PC-3 (cell line): ENCODE measurements at regions not wholly inside any gene's neighbourhood (a gene's known extent, or its start where the extent isn't known, plus 50 kb on each side); places are given as distances from the start of the nearest gene placed in this dataset.
A peak's percentile ranks its signal among the peaks of the same experiment; 100 is the strongest.

Experiments
- ATAC-seq: fragments of 200-7000 bp; cut with Tn5 transposase; 2 replicates; pipeline ENCODE4 v1.9.1; 2020; ENCODE audit warnings: mild to moderate bottlenecking, moderate library complexity
- BruUV-seq: library from RNA; stranded (reverse); fragments of 400-500 nt; replicated peaks from 2 replicates; lab custom pipeline; 2021; lab: Mats Ljungman, UMichigan
- CTCF ChIA-PET: fragments of 300-600 bp; sonication (Branson Sonifier 250); formaldehyde crosslinking; loops from one replicate; lab custom pipeline; 2022; ENCODE audit warnings: antibody characterized with exemption; lab: Charles Lee
- POLR2A ChIA-PET: fragments of 300-600 bp; sonication (Branson Sonifier 250); formaldehyde crosslinking; loops from one replicate; lab custom pipeline; 2022; ENCODE audit warnings: antibody characterized with exemption; ENCODE audit not compliant: unreplicated experiment; lab: Charles Lee
- DNase-seq: peaks from one replicate; pipeline ENCODE4 v3.0.0-alpha.2; 2015
- H2AFZ ChIP-seq: fragments of 300-600 bp; sonication (generic); 2 replicates; pipeline ENCODE4 v1.6.0; 2016; ENCODE audit warnings: antibody characterized with exemption, low read length
- H3F3A ChIP-seq: fragments of 300-600 bp; sonication (generic); one replicate; pipeline ENCODE4 v1.6.0; 2017; ENCODE audit warnings: antibody characterized with exemption, low read length, control low read depth, mild to moderate bottlenecking; ENCODE audit not compliant: unreplicated experiment
- H3K27ac ChIP-seq: fragments of 300-600 bp; sonication (generic); 2 replicates; pipeline ENCODE4 v1.5.1; 2016; ENCODE audit warnings: mild to moderate bottlenecking, low read length
- H3K27me3 ChIP-seq: fragments of 300-600 bp; sonication (generic); 2 replicates; pipeline ENCODE4 v1.6.1; 2016; ENCODE audit warnings: low read length, mixed read lengths
- H3K36me3 ChIP-seq: fragments of 300-600 bp; sonication (generic); 2 replicates; pipeline ENCODE4 v1.6.1; 2016; ENCODE audit warnings: low read depth, mixed run types, low read length, mixed read lengths
- H3K4me1 ChIP-seq: fragments of 300-600 bp; sonication (generic); 2 replicates; pipeline ENCODE4 v1.5.1; 2016; ENCODE audit warnings: low read length; ENCODE audit not compliant: insufficient read depth
- H3K4me2 ChIP-seq: fragments of 300-600 bp; sonication (generic); 2 replicates; pipeline ENCODE4 v1.6.0; 2016; ENCODE audit warnings: low read length
- H3K4me3 ChIP-seq: fragments of 300-600 bp; sonication (generic); 2 replicates; pipeline ENCODE4 v1.5.1; 2016; ENCODE audit warnings: mild to moderate bottlenecking, low read length, mixed read lengths
- H3K79me2 ChIP-seq: fragments of 300-600 bp; sonication (generic); 2 replicates; pipeline ENCODE4 v1.6.1; 2017; ENCODE audit warnings: low read length, mixed read lengths
- H3K9ac ChIP-seq: fragments of 300-600 bp; sonication (generic); 2 replicates; pipeline ENCODE4 v1.6.0; 2016; ENCODE audit warnings: mild to moderate bottlenecking, low read length
- H3K9me2 ChIP-seq: fragments of 300-600 bp; sonication (generic); replicated peaks from 2 replicates; pipeline ENCODE4 v1.6.1; 2016; ENCODE audit warnings: mixed run types, low read length, mixed read lengths
- H3K9me3 ChIP-seq: fragments of 300-600 bp; sonication (generic); 2 replicates; pipeline ENCODE4 v1.6.1; 2016; ENCODE audit warnings: low read length, mixed read lengths
- H4K20me1 ChIP-seq: fragments of 300-600 bp; sonication (generic); 2 replicates; pipeline ENCODE4 v1.6.1; 2016; ENCODE audit warnings: low read length, mixed read lengths
- EZH2 ChIP-seq: fragments of 300-600 bp; sonication (generic); IDR thresholded peaks from one replicate; pipeline ENCODE4 v1.6.1; 2017; ENCODE audit warnings: antibody characterized with exemption, mild to moderate bottlenecking, low read length; ENCODE audit not compliant: unreplicated experiment
- EZH2phosphoT487 ChIP-seq: fragments of 300-600 bp; sonication (generic); IDR thresholded peaks from 2 replicates; pipeline ENCODE4 v1.6.1; 2018; ENCODE audit warnings: mild to moderate bottlenecking, antibody characterized with exemption, low read length, borderline replicate concordance
- intact Hi-C: fragments of 100-400 bp; cut with micrococcal nuclease; formaldehyde crosslinking; loops from 2 replicates; pipeline ENCODE4 v1.9.0; 2023
- TF ChIP-seq, protein P1 (sequence below): fragments of 300-600 bp; sonication (generic); conservative IDR thresholded peaks from 2 replicates; pipeline ENCODE4 v1.5.1; 2017; ENCODE audit warnings: antibody characterized with exemption, low read depth, mild to moderate bottlenecking, low read length

DNA sequence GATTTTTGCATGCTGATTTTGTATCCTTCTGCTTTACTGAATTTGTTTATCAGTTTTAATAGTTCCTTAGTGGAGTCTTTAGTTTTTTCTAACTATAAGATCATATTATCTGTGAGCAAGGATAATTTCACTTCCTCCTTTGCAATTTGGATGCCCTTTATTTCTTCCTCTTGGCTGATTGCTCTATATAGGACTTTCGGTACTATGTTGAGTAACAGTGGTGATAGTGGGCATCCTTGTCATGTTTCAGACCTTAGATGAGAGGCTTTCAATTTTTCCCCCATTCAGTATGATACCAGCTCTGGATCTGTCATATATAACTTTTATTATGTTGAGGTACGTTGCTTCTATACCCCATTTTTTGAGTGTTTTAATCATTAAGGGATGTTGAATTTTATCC is 224.5 kb upstream of the CNTNAP4 start:
- no peaks in the 10 kb centered on the region for H3K4me1 ChIP-seq
- intact Hi-C loops: no loop called here
- H3K27ac ChIP-seq: no peak overlapping the region
- no peak overlapping the region for H3K9ac ChIP-seq
- no peaks in the 10 kb centered on the region for H3K79me2 ChIP-seq
- no peak overlapping the region for H3K4me3 ChIP-seq
- DNase-seq (no peak), ATAC-seq (no peak)
- H3F3A ChIP-seq: no peaks in the 10 kb centered on the region
- H3K36me3 ChIP-seq: no peaks in the 10 kb centered on the region
- H3K9me2 ChIP-seq: no peaks in the 10 kb centered on the region
- H3K4me2 ChIP-seq: no peak overlapping the region
- no peaks in the 10 kb centered on the region for H4K20me1 ChIP-seq
- CTCF ChIA-PET: no interaction called here
- POLR2A ChIA-PET: no interaction called here
- TF ChIP-seq EZH2 (no peak), EZH2phosphoT487 (no peak)
- TF ChIP-seq, protein P1, sequence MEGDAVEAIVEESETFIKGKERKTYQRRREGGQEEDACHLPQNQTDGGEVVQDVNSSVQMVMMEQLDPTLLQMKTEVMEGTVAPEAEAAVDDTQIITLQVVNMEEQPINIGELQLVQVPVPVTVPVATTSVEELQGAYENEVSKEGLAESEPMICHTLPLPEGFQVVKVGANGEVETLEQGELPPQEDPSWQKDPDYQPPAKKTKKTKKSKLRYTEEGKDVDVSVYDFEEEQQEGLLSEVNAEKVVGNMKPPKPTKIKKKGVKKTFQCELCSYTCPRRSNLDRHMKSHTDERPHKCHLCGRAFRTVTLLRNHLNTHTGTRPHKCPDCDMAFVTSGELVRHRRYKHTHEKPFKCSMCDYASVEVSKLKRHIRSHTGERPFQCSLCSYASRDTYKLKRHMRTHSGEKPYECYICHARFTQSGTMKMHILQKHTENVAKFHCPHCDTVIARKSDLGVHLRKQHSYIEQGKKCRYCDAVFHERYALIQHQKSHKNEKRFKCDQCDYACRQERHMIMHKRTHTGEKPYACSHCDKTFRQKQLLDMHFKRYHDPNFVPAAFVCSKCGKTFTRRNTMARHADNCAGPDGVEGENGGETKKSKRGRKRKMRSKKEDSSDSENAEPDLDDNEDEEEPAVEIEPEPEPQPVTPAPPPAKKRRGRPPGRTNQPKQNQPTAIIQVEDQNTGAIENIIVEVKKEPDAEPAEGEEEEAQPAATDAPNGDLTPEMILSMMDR: no peak
- BruUV-seq: no TSS peak
- H3K27me3 ChIP-seq: no peaks in the 10 kb centered on the region
- H2AFZ ChIP-seq: no peak overlapping the region
- H3K9me3 ChIP-seq: no peaks in the 10 kb centered on the region

DNA sequence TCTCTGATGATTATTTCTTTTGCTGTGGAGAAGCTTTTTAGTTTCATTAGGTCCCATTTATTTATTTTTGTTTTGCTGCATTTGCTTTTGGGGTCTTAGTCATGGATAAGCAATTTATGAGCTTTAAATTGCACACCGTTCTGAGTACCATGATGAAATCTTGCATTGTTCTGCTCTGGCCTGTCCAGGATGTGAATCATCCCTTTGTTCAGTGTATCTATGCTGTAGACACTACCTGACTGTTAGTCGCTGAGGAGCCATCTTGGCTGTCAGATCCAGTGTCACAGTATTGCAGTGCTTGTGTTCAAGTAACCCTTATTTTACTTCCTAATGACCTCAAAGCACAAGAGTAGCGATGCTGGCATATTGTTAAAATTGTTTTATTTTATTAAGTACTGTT is 218.0 kb upstream of the CNTNAP4 start:
- Histone ChIP-seq H3K4me1 (no peaks in the 10 kb centered on the region), H4K20me1 (no peaks in the 10 kb centered on the region), H2AFZ (no peak overlapping the region), H3K4me3 (no peak overlapping the region), H3K9me2 (no peaks in the 10 kb centered on the region), H3K27ac (no peak overlapping the region), H3K79me2 (no peaks in the 10 kb centered on the region), H3K9ac (no peak overlapping the region), H3F3A (no peaks in the 10 kb centered on the region), H3K4me2 (no peak overlapping the region), H3K36me3 (no peaks in the 10 kb centered on the region), H3K9me3 (no peaks in the 10 kb centered on the region), H3K27me3 (peaks cover 4% of the 10 kb centered on the region; the same call in 1 of the 2 replicates)
- no TSS peak for BruUV-seq
- ATAC-seq: no peak
- DNase-seq: peak; percentile 50
- no peak for TF ChIP-seq EZH2
- TF ChIP-seq, protein P1: no peak
- TF ChIP-seq EZH2phosphoT487: no peak
- intact Hi-C loops: no loop called here
- POLR2A ChIA-PET: no interaction called here
- CTCF ChIA-PET: no interaction called here

DNA sequence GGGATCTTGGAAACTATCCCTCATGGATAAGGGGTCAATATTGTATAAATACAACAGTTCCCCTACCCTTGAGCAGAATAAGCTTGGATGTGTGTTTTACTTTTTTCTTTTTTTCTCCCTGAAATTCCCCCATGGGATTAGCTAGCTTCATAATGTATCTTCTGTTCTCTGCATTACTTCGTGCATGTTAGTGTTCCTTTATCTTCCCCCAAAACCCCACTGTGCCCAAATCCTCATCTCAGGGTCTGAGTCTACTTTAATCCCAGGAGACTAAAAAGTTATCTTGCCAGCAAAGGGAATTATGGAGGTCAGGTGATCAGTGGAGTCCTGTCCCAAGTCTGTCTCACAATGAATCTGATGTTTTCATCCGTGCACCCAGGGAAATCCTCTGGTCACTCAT is 217.5 kb upstream of the CNTNAP4 start:
- Histone ChIP-seq H3K36me3 (no peaks in the 10 kb centered on the region), H3K9me3 (no peaks in the 10 kb centered on the region), H2AFZ (no peak overlapping the region), H3K4me1 (no peaks in the 10 kb centered on the region), H3K27ac (no peak overlapping the region), H3K9me2 (no peaks in the 10 kb centered on the region), H3K4me3 (no peak overlapping the region), H3K9ac (no peak overlapping the region), H3K27me3 (peaks cover 4% of the 10 kb centered on the region; the same call in 1 of the 2 replicates), H3F3A (no peaks in the 10 kb centered on the region), H4K20me1 (no peaks in the 10 kb centered on the region), H3K4me2 (no peak overlapping the region), H3K79me2 (no peaks in the 10 kb centered on the region)
- no TSS peak for BruUV-seq
- ChIA-PET CTCF (no interaction called here), POLR2A (no interaction called here)
- TF ChIP-seq EZH2phosphoT487: no peak
- TF ChIP-seq, protein P1: no peak
- no peak for TF ChIP-seq EZH2
- ATAC-seq (no peak), DNase-seq (no peak)
- intact Hi-C loops: no loop called here
